Activated T-cell treated with anti-CD3 and anti-CD28 coated beads, Interleukin-2, amount 50 U/mL, for 24 hours (primary cell): ENCODE measurements at regions not wholly inside any gene's neighbourhood (a gene's known extent, or its start where the extent isn't known, plus 50 kb on each side); places are given as distances from the start of the nearest gene placed in this dataset.

Experiments used
- DNase-seq: peaks from one replicate; pipeline ENCODE4 v3.0.0-alpha.2; 2020
- H3K27ac Mint-ChIP-seq: 2 replicates; pipeline ENCODE4 v1.8.0; 2020; ENCODE audit warnings: mild to moderate bottlenecking, mixed read lengths
- H3K27me3 Mint-ChIP-seq: 2 replicates; pipeline ENCODE4 v1.8.0; 2020; ENCODE audit warnings: mixed read lengths
- H3K36me3 Mint-ChIP-seq: 2 replicates; pipeline ENCODE4 v1.8.0; 2020; ENCODE audit warnings: low read depth, mixed read lengths
- H3K4me1 Mint-ChIP-seq: 2 replicates; pipeline ENCODE4 v1.8.0; 2020; ENCODE audit warnings: low read depth, mixed read lengths
- H3K4me3 Mint-ChIP-seq: 2 replicates; pipeline ENCODE4 v1.8.0; 2020; ENCODE audit warnings: mild to moderate bottlenecking, moderate library complexity, mixed read lengths
- H3K9me3 Mint-ChIP-seq: 2 replicates; pipeline ENCODE4 v1.8.0; 2020; ENCODE audit warnings: mixed read lengths

GRCh38 chr20:20894753-20895152 is 182.3 kb upstream of the RALGAPA2 start:
- H3K27ac Mint-ChIP-seq, result no peak overlapping the region
- H3K4me3 Mint-ChIP-seq, result no peak overlapping the region
- H3K4me1 Mint-ChIP-seq, result no peaks in the 10 kb centered on the region
- DNase-seq, result no peak
- no peaks in the 10 kb centered on the region for H3K9me3 Mint-ChIP-seq
- H3K27me3 Mint-ChIP-seq, result peaks cover 10% of the 10 kb centered on the region
- H3K36me3 Mint-ChIP-seq, result no peaks in the 10 kb centered on the region

DNA sequence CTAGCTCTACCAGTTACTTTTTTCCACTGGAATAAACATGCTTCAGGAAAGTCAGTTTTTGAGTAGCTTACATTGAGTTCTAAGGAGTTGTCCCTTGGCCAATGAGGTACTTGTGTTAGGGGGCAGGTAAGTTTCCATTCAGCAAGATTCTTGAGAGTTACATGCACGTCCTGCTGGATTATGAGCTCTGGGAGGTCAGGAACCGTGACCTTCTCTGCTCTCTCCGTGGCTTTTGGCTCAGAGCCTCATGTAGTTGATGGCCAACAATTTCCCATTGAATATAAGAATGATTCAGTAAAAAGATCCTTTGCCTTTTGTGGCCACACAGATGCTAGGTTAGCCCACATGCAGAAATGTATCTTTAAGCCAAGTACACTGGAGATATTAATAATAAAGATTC is 181.8 kb upstream of the RALGAPA2 start:
- H3K9me3 Mint-ChIP-seq, result no peaks in the 10 kb centered on the region
- DNase-seq, result no peak
- H3K27me3 Mint-ChIP-seq, result peaks cover 11% of the 10 kb centered on the region
- H3K27ac Mint-ChIP-seq, result no peak overlapping the region
- no peak overlapping the region for H3K4me3 Mint-ChIP-seq
- no peaks in the 10 kb centered on the region for H3K36me3 Mint-ChIP-seq
- H3K4me1 Mint-ChIP-seq, result no peaks in the 10 kb centered on the region

DNA sequence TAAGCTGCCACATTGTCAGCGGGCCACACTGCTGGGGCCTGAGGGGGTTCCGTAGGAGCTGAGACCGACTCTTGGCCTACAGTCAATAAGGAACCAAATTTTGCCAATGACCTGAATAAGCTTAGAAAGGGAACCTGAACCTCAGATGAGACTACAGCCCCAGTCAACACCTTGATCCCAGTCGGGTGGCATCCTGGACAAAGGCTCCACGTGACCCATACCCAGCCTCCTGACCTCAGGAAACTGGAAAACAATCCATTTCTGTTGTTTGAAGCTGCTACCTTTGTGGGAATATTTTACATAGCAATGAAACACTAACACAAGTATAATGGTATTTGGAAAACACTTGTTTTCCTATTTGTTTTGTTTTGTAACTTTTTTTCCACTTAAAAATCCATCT is 179.9 kb upstream of the RALGAPA2 start:
- Mint-ChIP-seq H3K27me3 (peaks cover 15% of the 10 kb centered on the region), H3K36me3 (no peaks in the 10 kb centered on the region), H3K9me3 (no peaks in the 10 kb centered on the region), H3K4me3 (no peak overlapping the region), H3K4me1 (no peaks in the 10 kb centered on the region), H3K27ac (no peak overlapping the region)
- no peak for DNase-seq

DNA sequence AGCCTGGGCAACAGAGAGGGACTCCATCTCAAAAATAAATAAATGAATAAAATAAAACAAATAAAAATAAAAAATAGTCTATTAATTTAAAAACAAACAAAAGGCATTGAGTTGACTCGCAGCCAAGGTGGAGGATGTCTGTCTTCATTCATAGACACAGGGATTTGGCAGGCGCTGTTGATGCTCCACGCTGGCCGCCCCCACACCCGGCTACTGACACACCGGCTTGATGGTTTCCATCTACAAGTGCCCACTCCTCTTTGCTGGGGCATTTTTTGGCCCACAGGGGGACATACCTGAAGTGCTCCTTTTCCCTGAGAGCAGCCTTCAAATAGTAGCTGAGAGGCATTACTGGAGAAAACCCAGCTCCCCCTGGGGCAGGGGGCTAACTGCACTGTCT is 178.3 kb upstream of the RALGAPA2 start:
- H3K27ac Mint-ChIP-seq, result no peak overlapping the region
- H3K27me3 Mint-ChIP-seq, result peaks cover 15% of the 10 kb centered on the region
- no peak overlapping the region for H3K4me3 Mint-ChIP-seq
- no peaks in the 10 kb centered on the region for H3K4me1 Mint-ChIP-seq
- no peaks in the 10 kb centered on the region for H3K9me3 Mint-ChIP-seq
- DNase-seq, result no peak
- H3K36me3 Mint-ChIP-seq, result no peaks in the 10 kb centered on the region

- Mint-ChIP-seq H3K27ac (no peak overlapping the region), H3K9me3 (no peaks in the 10 kb centered on the region)
Measured at GRCh38 chr20:20888936-20889335, 176.5 kb upstream of the RALGAPA2 start.

GRCh38 chr20:20888266-20888656 is 175.8 kb upstream of the RALGAPA2 start:
- H3K36me3 Mint-ChIP-seq, result no peaks in the 10 kb centered on the region
- no peak for DNase-seq
- no peaks in the 10 kb centered on the region for H3K9me3 Mint-ChIP-seq
- H3K4me3 Mint-ChIP-seq, result no peak overlapping the region
- H3K27ac Mint-ChIP-seq, result no peak overlapping the region
- peaks cover 12% of the 10 kb centered on the region for H3K27me3 Mint-ChIP-seq
- no peaks in the 10 kb centered on the region for H3K4me1 Mint-ChIP-seq

More at GRCh38 chr20:20888936-20889335, 176.5 kb upstream of the RALGAPA2 start:
- Mint-ChIP-seq H3K4me3 (no peak overlapping the region), H3K4me1 (no peaks in the 10 kb centered on the region), H3K36me3 (no peaks in the 10 kb centered on the region), H3K27me3 (peaks cover 16% of the 10 kb centered on the region)
- no peak for DNase-seq

GRCh38 chr20:20887593-20888265 is 175.3 kb upstream of the RALGAPA2 start:
- no peaks in the 10 kb centered on the region for H3K4me1 Mint-ChIP-seq
- no peak overlapping the region for H3K27ac Mint-ChIP-seq
- DNase-seq, result no peak
- no peak overlapping the region for H3K4me3 Mint-ChIP-seq
- H3K9me3 Mint-ChIP-seq, result no peaks in the 10 kb centered on the region
- peaks cover 8% of the 10 kb centered on the region for H3K27me3 Mint-ChIP-seq
- H3K36me3 Mint-ChIP-seq, result no peaks in the 10 kb centered on the region

DNA sequence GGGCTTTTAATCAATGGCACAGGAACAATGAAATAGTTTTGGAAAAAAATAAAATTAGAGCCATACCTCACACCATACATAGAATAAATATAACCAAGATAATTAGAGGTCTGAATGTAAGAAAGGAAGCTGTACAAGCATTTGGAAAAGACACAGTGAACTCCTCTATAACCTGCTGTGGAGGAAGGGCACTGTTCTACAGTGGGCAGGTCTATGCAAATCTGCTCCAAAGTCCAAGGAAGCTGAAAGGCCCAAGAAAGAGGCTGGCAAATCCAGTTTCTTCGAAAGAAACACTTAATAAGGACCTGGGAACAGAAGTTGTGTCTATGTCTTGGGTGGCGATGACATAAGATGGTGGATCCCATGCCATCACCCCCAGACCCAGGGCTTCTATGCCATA is 169.4 kb upstream of the RALGAPA2 start:
- Mint-ChIP-seq H3K27ac (no peak overlapping the region), H3K9me3 (no peaks in the 10 kb centered on the region), H3K4me3 (no peak overlapping the region), H3K27me3 (peaks cover 10% of the 10 kb centered on the region), H3K36me3 (no peaks in the 10 kb centered on the region), H3K4me1 (no peaks in the 10 kb centered on the region)
- no peak for DNase-seq

DNA sequence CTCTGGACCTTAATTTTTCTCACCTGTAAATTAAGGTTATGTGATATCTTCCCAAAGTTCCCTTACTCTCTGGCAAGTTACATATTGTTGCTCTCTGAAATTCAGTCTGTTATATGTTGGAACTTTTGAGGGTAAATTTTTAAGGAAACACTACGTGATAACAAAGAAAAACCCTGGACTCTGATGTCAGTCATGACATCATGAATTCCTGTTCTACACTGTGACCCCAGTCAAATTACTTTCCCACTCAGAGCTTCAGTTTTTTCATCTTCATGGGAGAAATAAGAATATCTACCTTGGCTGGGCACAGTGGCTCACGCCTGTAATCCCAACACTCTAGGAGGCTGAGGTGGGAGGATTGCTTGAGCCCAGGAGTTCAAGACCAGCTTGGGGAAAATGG is 164.6 kb upstream of the RALGAPA2 start:
- Mint-ChIP-seq H3K4me3 (no peak overlapping the region), H3K27ac (no peak overlapping the region), H3K36me3 (no peaks in the 10 kb centered on the region), H3K9me3 (no peaks in the 10 kb centered on the region), H3K27me3 (peaks cover 21% of the 10 kb centered on the region), H3K4me1 (no peaks in the 10 kb centered on the region)
- no peak for DNase-seq

DNA sequence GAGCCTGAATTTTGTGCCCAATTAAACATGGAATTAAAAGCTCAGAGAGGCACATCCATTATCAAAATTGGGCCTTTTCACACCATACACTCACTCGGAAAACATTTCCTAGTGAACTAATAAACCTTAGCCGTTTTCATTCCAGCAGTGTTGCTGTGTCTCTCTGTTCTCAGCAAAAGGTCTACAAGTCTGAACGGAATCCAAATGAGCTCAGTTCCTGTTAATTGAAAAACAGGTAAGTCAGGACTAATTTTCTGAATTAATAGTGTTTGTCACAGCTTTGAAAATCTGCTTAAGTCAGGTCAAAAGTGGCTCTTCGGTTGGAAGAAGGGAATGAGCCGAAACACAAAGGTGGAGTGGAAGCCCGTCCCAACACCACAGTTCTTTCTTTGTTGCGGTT is 163.3 kb upstream of the RALGAPA2 start:
- H3K4me3 Mint-ChIP-seq, result no peak overlapping the region
- no peak overlapping the region for H3K27ac Mint-ChIP-seq
- DNase-seq, result no peak
- no peaks in the 10 kb centered on the region for H3K36me3 Mint-ChIP-seq
- H3K9me3 Mint-ChIP-seq, result no peaks in the 10 kb centered on the region
- peaks cover 30% of the 10 kb centered on the region for H3K27me3 Mint-ChIP-seq
- H3K4me1 Mint-ChIP-seq, result no peaks in the 10 kb centered on the region

GRCh38 chr20:20872428-20872827 is 160.0 kb upstream of the RALGAPA2 start:
- Mint-ChIP-seq H3K27me3 (peaks cover 31% of the 10 kb centered on the region), H3K4me3 (no peak overlapping the region), H3K27ac (no peak overlapping the region)

GRCh38 chr20:20869161-20869775 is 156.8 kb upstream of the RALGAPA2 start:
- no peak for DNase-seq
- no peak overlapping the region for H3K4me3 Mint-ChIP-seq
- no peak overlapping the region for H3K27ac Mint-ChIP-seq
- peaks cover 26% of the 10 kb centered on the region for H3K27me3 Mint-ChIP-seq
- no peaks in the 10 kb centered on the region for H3K9me3 Mint-ChIP-seq
- H3K36me3 Mint-ChIP-seq, result no peaks in the 10 kb centered on the region
- H3K4me1 Mint-ChIP-seq, result no peaks in the 10 kb centered on the region

More at GRCh38 chr20:20872428-20872827, 160.0 kb upstream of the RALGAPA2 start:
- no peak for DNase-seq
- Mint-ChIP-seq H3K9me3 (no peaks in the 10 kb centered on the region), H3K4me1 (no peaks in the 10 kb centered on the region), H3K36me3 (no peaks in the 10 kb centered on the region)

DNA sequence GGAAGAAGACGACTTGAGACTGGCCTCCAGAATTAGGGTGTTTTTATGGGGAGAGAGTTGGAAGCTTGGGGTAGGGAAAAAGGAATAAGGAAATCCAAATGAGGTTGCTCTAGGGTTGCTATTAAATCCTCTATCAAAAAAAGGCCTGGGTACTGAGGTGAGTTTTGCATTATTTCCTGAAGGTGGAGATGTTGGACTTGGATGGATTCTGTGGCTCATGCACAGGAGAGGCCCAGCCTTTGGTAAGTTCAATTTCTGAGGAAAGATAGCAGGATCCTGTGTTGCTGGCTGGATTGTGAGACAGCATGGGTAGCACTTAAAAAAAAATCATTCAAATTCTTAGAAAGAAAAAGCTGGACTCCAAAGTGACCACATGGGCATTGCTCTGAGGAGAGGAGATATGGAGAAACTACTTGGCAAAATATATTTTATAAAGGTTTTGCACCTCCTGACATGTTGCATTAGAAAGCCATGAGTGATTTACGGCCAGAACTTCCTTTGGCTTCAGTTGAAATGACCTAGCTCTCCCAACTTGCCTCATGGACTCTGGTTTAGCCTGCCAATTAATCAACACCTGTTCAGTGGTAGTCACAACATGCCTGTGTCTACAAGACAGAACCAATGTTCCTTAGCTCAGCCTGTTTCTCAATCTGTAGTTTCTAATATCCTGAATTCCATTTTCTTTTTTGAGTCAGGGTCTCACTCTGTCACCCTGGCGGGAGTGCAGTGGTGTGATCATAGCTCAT is 152.1 kb upstream of the RALGAPA2 start:
- no peak overlapping the region for H3K4me3 Mint-ChIP-seq
- no peaks in the 10 kb centered on the region for H3K4me1 Mint-ChIP-seq
- H3K36me3 Mint-ChIP-seq, result no peaks in the 10 kb centered on the region
- no peaks in the 10 kb centered on the region for H3K9me3 Mint-ChIP-seq
- no peak for DNase-seq
- H3K27ac Mint-ChIP-seq, result no peak overlapping the region
- peaks cover 18% of the 10 kb centered on the region for H3K27me3 Mint-ChIP-seq

GRCh38 chr20:20860078-20860806 is 147.8 kb upstream of the RALGAPA2 start:
- no peaks in the 10 kb centered on the region for H3K9me3 Mint-ChIP-seq
- no peaks in the 10 kb centered on the region for H3K4me1 Mint-ChIP-seq
- peaks cover 38% of the 10 kb centered on the region for H3K27me3 Mint-ChIP-seq
- no peak overlapping the region for H3K4me3 Mint-ChIP-seq
- DNase-seq, result peak; percentile 88
- H3K36me3 Mint-ChIP-seq, result no peaks in the 10 kb centered on the region
- H3K27ac Mint-ChIP-seq, result no peak overlapping the region
